Renal pelvis (tissue), 1 donor: ENCODE measurements at regions not wholly inside any gene's neighbourhood (a gene's known extent, or its start where the extent isn't known, plus 50 kb on each side); places are given as distances from the start of the nearest gene placed in this dataset.
"Not testable (repeated sequence)": the region's sequence is repeated elsewhere in the genome, so short reads cannot be mapped to it uniquely, and the experiment has no call there.

Experiments used
- DNase-seq: peaks from one replicate; pipeline ENCODE4 v3.0.0-alpha.2; 2013

- DNase-seq = no peak
Observed at GRCh38 chr6:26260110-26260637, 104.8 kb upstream of the BTN3A2 start.

DNA sequence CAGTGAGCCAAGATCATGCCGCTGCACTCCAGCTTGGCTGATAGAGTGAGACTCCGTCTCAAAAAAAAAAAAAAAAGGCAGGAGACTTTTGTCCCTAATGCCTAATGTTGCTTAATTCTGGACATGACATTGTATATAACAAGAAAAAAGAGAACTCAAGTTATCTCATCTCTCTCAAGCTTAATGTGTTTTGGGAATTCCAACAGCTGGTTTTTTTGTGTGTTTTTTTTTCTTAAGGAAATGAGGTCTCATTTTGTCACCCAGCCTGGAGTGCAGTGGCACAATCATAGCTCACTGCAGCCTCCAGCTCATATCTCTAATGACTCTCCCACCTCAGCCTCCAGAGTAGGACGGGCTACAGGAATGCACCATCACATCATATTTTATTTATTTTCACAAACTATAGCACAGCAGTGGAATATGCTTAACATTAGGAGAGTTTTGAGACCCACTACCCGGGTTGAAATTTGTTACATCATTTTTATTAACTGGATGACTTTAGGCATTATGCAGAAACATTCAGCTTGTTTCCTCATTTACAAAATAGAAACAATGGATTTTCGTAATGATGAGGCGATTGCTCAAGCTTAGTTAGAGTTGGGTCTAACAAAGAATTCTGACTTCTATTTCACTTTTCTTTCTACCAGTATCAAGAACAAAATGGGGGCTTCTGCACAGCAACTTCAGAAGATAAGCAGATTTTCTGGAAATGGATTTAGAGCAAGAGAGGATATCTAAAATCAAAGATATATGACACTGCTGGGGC is 104.1 kb upstream of the BTN3A2 start:
- DNase-seq = no peak

GRCh38 chr6:26264547-26264946 is 100.5 kb upstream of the BTN3A2 start:
- DNase-seq = no peak

DNA sequence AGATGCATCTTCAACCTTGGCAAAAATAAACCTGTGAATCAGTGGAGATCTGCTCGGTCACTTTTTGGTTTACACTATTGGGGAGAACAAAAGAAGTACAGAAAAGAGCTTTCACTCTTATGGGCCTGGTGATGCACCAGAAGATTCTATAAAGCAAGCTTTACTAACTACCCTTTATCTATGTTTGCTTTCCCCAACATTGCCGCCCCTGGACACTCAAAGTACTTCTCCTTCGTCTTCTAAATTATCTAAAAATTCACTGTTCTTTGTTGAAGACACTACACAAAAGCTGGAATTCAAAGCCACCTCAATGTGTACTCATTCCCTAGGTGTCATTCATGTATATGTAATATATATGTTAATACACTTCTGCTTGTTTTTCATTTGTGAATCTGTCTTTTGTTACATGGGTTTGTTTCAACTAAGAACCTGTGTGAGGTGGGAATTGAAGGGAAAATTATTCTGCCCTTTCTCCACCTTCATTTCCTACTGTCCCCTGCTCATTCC is 97.9 kb upstream of the BTN3A2 start:
- DNase-seq = no peak

DNA sequence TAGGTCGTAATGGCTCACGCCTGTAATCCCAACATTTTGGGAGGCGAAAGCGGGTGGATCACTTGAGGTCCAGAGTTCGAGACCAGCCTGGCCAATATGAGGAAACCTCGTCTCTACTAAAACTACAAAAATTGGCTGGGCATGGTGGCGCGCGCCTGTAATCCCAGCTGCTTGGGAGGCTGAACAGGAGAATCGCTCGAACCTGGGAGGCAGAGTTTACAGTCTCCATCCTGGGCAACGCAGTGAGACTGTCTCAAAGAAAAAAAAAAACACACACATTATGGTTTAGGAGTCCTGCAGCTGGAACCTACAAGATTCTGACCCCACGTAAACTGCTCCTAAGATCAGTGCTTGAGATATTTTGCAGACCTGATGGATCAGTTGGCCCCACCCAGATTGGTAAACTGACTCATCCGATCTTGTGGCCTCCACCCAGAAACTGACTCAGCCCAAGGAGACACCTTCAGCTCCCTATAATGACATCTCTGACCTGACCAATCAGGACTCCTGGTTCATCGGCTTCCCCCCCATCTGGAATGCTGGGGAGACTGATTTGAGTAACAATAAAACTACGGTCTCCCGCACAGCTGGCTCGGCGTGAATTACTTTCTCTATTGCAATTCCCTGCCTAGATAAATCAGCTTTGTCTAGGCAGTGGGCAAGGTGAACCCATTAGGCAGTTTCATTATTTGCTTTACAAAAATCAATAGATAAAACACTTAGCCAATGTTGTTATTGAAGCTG is 96.2 kb upstream of the BTN3A2 start:
- peak; percentile 31 for DNase-seq

- no peak for DNase-seq
Observed at GRCh38 chr6:26269531-26270485, 95.2 kb upstream of the BTN3A2 start.

GRCh38 chr6:26270486-26270861 is 94.5 kb upstream of the BTN3A2 start:
- peak; percentile 27 for DNase-seq

DNA sequence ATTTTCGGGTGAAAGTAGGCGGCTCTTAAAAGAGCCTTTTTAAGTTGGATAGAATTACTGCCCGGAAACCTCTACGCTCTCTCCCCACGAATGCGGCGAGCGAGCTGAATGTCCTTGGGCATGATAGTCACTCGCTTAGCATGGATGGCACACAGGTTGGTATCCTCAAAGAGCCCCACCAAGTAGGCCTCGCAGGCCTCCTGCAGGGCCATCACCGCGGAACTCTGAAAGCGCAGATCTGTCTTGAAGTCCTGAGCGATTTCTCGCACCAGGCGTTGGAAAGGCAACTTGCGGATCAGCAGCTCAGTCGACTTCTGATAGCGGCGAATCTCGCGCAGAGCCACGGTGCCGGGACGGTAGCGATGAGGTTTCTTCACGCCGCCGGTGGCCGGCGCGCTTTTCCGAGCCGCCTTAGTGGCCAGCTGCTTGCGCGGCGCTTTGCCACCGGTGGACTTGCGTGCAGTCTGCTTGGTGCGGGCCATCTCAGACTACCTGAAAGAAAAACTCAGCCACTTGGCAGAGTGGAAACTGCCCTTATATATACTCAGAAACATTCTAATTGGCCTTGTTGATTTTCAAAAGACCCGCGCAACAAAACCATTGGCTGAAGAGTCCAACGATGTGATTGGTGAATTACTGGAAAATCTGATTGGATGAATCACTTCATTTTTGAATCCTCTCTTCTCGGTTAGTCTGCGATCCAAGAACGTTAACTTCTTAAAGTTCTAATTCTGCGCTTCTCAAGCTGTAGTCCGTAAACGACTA is 93.9 kb upstream of the BTN3A2 start:
- DNase-seq = peak; percentile 94

GRCh38 chr6:26271668-26272024 is 93.4 kb upstream of the BTN3A2 start:
- DNase-seq = no peak

GRCh38 chr6:26272171-26272637 is 92.8 kb upstream of the BTN3A2 start:
- DNase-seq = peak; percentile 53

GRCh38 chr6:26273673-26274588 is 91.1 kb upstream of the BTN3A2 start:
- DNase-seq = peak; percentile 27

DNA sequence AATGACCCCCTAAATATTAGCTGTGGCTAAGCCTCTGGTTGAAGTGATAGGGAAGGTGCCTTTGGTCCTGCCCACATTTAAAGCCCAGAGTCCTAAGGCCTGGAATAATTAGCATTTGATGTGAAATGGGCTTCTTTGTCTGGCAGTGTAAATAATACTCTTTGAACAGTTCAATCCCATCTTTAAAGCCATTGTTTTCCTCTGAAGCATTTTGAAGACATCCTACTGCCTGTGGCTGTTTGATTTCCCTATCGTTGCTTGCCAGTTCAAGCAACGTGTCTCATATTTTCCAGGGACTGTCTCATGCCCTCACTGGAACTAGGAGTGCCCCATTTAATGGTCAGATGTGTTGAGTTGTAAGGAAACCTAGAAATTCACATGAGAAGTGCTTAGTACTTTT is 89.3 kb upstream of the BTN3A2 start:
- no peak for DNase-seq

GRCh38 chr6:26276841-26277648 is 88.0 kb upstream of the BTN3A2 start:
- no peak for DNase-seq

GRCh38 chr6:26278536-26278935 is 86.5 kb upstream of the BTN3A2 start:
- no peak for DNase-seq

DNA sequence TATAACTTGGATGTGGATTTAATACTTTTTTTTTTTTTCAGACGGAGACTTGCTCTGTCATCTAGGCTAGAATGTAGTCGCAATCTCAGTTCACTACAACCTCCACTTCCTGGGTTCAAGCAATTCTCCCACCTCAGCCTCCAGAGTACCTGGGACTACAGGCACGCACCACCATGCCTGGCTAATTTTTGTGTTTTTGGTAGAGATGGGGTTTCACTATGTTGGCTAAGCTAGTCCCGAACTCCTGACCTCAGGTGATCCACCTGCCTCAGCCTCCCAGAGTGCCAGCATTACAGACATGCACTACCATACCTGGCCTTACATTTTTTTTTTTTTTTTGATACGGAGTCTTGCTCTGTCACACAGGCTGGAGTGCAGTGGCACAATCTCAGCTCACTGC is 85.6 kb upstream of the BTN3A2 start:
- DNase-seq = not testable (repeated sequence)

DNA sequence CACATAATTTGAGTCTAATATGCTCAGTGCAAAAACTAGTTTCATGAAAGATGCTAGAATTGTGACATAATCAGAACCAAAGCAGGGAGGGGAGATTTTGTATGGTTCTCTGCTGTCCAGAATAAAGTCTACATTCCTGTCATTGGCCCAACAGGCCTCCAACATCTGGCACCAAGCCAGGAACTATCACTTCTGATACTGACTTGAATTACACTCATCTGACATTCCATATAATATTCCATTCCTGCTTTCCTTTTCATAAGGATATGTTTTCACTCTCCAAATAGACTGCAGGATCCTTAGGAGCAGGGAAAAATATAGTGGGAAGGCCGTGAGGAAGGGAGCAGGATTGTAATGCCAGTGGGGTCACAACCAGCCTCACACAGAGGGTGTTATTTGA is 84.6 kb upstream of the BTN3A2 start:
- no peak for DNase-seq

DNA sequence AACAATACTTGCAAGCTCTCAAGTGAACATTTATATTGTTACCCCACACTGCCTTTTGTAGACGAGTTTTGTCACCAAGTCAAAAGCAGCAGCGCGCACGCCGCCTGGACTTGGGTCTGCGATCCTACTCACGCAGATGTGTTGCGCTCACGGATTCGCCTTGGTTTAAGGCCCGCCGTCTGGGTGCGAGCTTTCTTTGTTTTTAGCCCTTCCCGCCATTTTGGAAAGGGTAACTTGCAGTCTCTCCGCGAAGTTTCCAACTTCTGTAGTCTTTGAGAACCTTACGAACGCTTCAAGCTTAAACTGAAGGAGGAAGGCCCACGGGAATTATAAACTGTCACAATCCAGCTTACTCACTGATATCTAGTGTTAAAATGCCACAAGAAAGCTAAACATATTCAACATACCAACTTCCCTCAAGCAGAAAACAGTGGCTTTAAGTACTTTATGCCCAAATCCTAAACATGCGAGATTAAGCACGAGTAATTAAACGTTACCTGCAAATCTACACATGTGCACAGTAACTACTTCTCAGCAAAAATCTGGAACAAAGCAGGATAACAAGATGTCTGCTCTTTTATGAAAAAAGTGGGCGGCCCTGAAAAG is 80.4 kb upstream of the BTN3A2 start:
- peak; percentile 66 for DNase-seq
